ENCODE measurements at regions not wholly inside any gene's neighbourhood (a gene's known extent, or its start where the extent isn't known, plus 50 kb on each side); places are given as distances from the start of the nearest gene placed in this dataset.

GRCh38 chr1:234681990-234682389, 72.0 kb upstream of the IRF2BP2 start:
- no peak overlapping the region for H3K27ac ChIP-seq (ENCODE audit: low read length)
- peaks cover 5% of the 10 kb centered on the region for H3K9me3 ChIP-seq (ENCODE audit: control insufficient read depth, low read depth, low read length)
- H3K9ac ChIP-seq (ENCODE audit: low read length): no peak overlapping the region
- no peak overlapping the region for H3K4me3 ChIP-seq (ENCODE audit: low read length)
- peaks cover 9% of the 10 kb centered on the region for H3K4me1 ChIP-seq (ENCODE audit: control insufficient read depth, low read depth, low read length)
- H3K36me3 ChIP-seq (ENCODE audit: control insufficient read depth, low read depth, low read length): no peaks in the 10 kb centered on the region
- H3K27me3 ChIP-seq (ENCODE audit: control insufficient read depth, insufficient read depth, low read length): no peaks in the 10 kb centered on the region

DNA sequence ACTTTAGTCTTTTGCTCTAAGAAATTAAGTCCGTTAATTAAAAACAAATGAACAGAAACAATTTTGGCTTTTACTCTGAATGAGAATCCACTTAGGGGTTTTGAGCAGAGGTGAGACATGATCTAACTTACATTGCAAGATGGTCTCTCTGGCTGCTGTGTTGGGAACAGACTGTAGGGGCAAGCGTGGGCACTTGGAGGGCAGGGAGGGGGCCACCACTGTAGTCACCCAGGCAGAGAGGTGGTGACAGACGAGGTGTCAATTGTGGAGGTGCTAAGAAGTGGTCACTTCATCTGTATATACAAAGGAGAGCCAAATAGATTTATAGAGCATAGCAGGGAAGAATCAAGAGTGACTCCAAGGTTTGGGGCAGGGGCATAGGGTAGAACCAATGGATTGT, 71.1 kb upstream of the IRF2BP2 start:
- Histone ChIP-seq H3K27ac (ENCODE audit: low read length) (no peak overlapping the region), H3K36me3 (ENCODE audit: control insufficient read depth, low read depth, low read length) (no peaks in the 10 kb centered on the region), H3K9ac (ENCODE audit: low read length) (no peak overlapping the region), H3K27me3 (ENCODE audit: control insufficient read depth, insufficient read depth, low read length) (no peaks in the 10 kb centered on the region), H3K4me1 (ENCODE audit: control insufficient read depth, low read depth, low read length) (peaks cover 12% of the 10 kb centered on the region), H3K9me3 (ENCODE audit: control insufficient read depth, low read depth, low read length) (peaks cover 5% of the 10 kb centered on the region), H3K4me3 (ENCODE audit: low read length) (no peak overlapping the region)

DNA sequence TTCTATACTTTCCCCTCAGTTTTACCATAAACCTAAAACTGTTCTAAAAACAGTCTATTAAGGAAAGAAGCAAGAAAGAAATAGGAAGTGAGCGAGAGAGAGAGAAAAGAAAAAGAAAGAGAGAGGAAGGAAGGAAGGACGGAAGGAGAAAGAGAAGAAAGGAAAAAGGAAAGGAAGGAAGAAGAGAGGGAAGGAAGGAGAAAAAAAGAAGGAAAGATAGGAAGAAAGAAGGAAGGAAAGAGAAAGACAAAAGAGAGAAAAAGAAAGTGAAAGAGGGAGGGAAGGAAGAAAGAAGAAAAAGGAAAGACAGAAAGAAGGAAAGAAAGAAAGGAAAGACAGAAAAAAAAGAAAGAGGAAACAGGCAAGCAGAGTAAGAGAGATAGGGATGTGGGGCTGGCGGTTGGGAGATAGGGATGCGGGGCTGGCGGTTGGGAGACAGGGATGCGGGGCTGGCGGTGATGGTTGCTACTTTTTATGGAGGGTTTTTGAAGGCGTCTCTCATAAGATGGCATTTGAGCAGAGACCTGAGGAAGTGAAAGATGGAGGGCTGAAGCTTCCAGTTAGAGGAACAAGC, 70.4 kb upstream of the IRF2BP2 start:
- no peaks in the 10 kb centered on the region for H3K9me3 ChIP-seq (ENCODE audit: control insufficient read depth, low read depth, low read length)
- H3K27me3 ChIP-seq (ENCODE audit: control insufficient read depth, insufficient read depth, low read length): no peaks in the 10 kb centered on the region
- no peak overlapping the region for H3K9ac ChIP-seq (ENCODE audit: low read length)
- H3K27ac ChIP-seq (ENCODE audit: low read length): no peak overlapping the region
- no peak overlapping the region for H3K4me3 ChIP-seq (ENCODE audit: low read length)
- peaks cover 17% of the 10 kb centered on the region for H3K4me1 ChIP-seq (ENCODE audit: control insufficient read depth, low read depth, low read length)
- no peaks in the 10 kb centered on the region for H3K36me3 ChIP-seq (ENCODE audit: control insufficient read depth, low read depth, low read length)

GRCh38 chr1:234676103-234676594, 66.2 kb upstream of the IRF2BP2 start:
- no peak overlapping the region for H3K27ac ChIP-seq (ENCODE audit: low read length)
- H3K9me3 ChIP-seq (ENCODE audit: control insufficient read depth, low read depth, low read length): no peaks in the 10 kb centered on the region
- H3K4me3 ChIP-seq (ENCODE audit: low read length): peak overlapping the region; percentile 64
- H3K27me3 ChIP-seq (ENCODE audit: control insufficient read depth, insufficient read depth, low read length): no peaks in the 10 kb centered on the region
- peak overlapping the region; percentile 48 for H3K9ac ChIP-seq (ENCODE audit: low read length)
- H3K4me1 ChIP-seq (ENCODE audit: control insufficient read depth, low read depth, low read length): peaks cover 9% of the 10 kb centered on the region
- no peaks in the 10 kb centered on the region for H3K36me3 ChIP-seq (ENCODE audit: control insufficient read depth, low read depth, low read length)

- H3K27ac ChIP-seq (ENCODE audit: low read length): no peak overlapping the region
- peak overlapping the region; percentile 48 for H3K9ac ChIP-seq (ENCODE audit: low read length)
- H3K9me3 ChIP-seq (ENCODE audit: control insufficient read depth, low read depth, low read length): no peaks in the 10 kb centered on the region
- H3K27me3 ChIP-seq (ENCODE audit: control insufficient read depth, insufficient read depth, low read length): no peaks in the 10 kb centered on the region
- H3K4me3 ChIP-seq (ENCODE audit: low read length): peak overlapping the region; percentile 64
- H3K36me3 ChIP-seq (ENCODE audit: control insufficient read depth, low read depth, low read length): no peaks in the 10 kb centered on the region
- peaks cover 9% of the 10 kb centered on the region for H3K4me1 ChIP-seq (ENCODE audit: control insufficient read depth, low read depth, low read length)
These were observed 65.6 kb upstream of the IRF2BP2 start for GRCh38 chr1:234675572-234675971.

GRCh38 chr1:234675006-234675405, 65.0 kb upstream of the IRF2BP2 start:
- Histone ChIP-seq H3K4me3 (ENCODE audit: low read length) (no peak overlapping the region), H3K4me1 (ENCODE audit: control insufficient read depth, low read depth, low read length) (peaks cover 9% of the 10 kb centered on the region), H3K27ac (ENCODE audit: low read length) (no peak overlapping the region), H3K9me3 (ENCODE audit: control insufficient read depth, low read depth, low read length) (no peaks in the 10 kb centered on the region), H3K9ac (ENCODE audit: low read length) (no peak overlapping the region), H3K36me3 (ENCODE audit: control insufficient read depth, low read depth, low read length) (no peaks in the 10 kb centered on the region), H3K27me3 (ENCODE audit: control insufficient read depth, insufficient read depth, low read length) (no peaks in the 10 kb centered on the region)

DNA sequence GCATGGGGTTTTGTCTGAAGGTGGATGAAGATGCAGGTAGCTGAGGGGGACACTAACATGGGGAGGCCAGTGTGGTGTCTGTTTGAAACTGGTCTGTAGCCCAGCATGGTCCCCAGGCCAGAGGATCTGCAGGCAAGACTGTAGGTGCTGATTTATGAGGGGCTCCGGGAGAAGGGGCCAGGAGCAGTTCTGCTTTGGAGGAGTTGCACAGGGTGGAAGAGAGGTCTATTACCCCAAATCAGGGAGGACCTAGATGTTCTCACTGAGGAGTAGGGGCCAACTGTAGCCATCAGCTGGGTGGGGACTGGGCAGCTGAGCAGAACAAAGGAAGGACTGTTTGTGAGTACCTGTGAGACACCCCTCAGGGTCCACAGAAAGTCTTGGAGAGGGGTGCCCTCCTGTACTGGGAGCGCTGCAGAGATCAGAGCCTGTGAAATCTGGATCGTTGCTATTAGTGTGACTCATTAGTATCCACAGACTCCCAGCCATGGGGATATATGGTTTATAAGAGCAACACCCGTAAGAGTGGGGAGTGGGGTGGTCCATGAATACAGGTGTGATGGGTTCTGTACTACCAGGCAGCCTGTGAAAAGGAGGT, 64.3 kb upstream of the IRF2BP2 start:
- H3K4me3 ChIP-seq (ENCODE audit: low read length): no peak overlapping the region
- no peak overlapping the region for H3K9ac ChIP-seq (ENCODE audit: low read length)
- H3K9me3 ChIP-seq (ENCODE audit: control insufficient read depth, low read depth, low read length): no peaks in the 10 kb centered on the region
- H3K4me1 ChIP-seq (ENCODE audit: control insufficient read depth, low read depth, low read length): peaks cover 9% of the 10 kb centered on the region
- no peaks in the 10 kb centered on the region for H3K27me3 ChIP-seq (ENCODE audit: control insufficient read depth, insufficient read depth, low read length)
- H3K27ac ChIP-seq (ENCODE audit: low read length): no peak overlapping the region
- no peaks in the 10 kb centered on the region for H3K36me3 ChIP-seq (ENCODE audit: control insufficient read depth, low read depth, low read length)

DNA sequence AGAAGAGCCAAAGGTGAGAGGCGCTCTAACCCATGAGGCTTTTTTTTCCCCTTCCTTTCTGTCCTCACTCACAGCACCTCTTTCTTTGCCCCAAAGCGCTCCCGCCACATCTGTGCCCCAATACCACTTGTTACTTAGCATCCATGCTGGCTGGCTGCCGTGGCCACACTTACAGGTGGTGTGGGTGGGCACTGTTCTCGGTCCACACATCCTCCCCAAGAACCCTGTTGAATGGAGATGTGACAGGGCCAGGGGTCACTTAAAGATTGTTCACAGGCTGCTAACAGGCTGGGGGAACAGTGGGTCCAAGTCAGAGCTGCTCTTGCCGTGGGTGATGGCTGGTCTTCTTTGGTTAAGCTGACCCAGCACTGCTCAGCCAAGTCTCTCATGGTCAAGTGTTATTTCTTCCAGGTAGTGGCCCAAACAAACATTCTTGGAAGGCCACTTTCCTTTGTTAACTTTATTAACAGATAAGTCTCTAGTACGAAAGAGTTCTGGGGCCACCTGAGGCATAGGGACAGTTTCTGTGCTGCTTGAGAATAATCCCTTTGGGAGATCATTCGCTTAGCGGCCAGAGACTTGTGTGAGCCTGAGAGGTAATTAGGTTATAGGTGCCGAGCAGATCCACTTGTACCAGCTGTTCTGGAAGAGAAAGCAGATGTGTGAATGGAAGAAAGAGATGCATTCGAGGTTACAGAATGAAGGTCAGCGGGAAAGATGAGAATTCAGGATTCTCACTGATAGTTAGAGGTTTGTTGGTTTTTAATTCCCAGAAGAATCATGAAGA, 62.6 kb upstream of the IRF2BP2 start:
- Histone ChIP-seq H3K9me3 (ENCODE audit: control insufficient read depth, low read depth, low read length) (no peaks in the 10 kb centered on the region), H3K4me1 (ENCODE audit: control insufficient read depth, low read depth, low read length) (peaks cover 9% of the 10 kb centered on the region), H3K27me3 (ENCODE audit: control insufficient read depth, insufficient read depth, low read length) (no peaks in the 10 kb centered on the region), H3K4me3 (ENCODE audit: low read length) (no peak overlapping the region), H3K36me3 (ENCODE audit: control insufficient read depth, low read depth, low read length) (no peaks in the 10 kb centered on the region), H3K27ac (ENCODE audit: low read length) (no peak overlapping the region), H3K9ac (ENCODE audit: low read length) (no peak overlapping the region)

GRCh38 chr1:234670967-234671626, 61.1 kb upstream of the IRF2BP2 start:
- no peaks in the 10 kb centered on the region for H3K9me3 ChIP-seq (ENCODE audit: control insufficient read depth, low read depth, low read length)
- H3K27ac ChIP-seq (ENCODE audit: low read length): no peak overlapping the region
- H3K4me1 ChIP-seq (ENCODE audit: control insufficient read depth, low read depth, low read length): peaks cover 6% of the 10 kb centered on the region
- H3K36me3 ChIP-seq (ENCODE audit: control insufficient read depth, low read depth, low read length): no peaks in the 10 kb centered on the region
- H3K9ac ChIP-seq (ENCODE audit: low read length): no peak overlapping the region
- H3K27me3 ChIP-seq (ENCODE audit: control insufficient read depth, insufficient read depth, low read length): no peaks in the 10 kb centered on the region
- no peak overlapping the region for H3K4me3 ChIP-seq (ENCODE audit: low read length)

DNA sequence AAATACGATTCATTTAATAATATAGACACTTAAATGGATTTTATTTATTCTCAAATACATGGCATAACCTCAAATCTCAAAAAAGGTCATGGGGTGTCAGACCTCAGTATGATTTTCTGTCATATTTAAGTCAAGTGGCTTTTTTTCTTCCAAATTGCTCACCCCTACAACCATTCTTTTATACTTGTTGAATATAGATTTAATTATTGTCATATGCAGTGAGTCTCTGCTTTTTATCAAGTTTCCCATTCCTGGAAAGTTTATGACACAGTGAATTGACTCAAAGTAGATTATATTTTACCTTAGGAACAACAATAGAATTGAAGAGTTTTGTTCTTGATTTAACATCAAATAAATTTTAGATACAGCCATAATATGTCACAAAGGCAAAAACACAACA, 59.5 kb upstream of the IRF2BP2 start:
- H3K4me1 ChIP-seq (ENCODE audit: control insufficient read depth, low read depth, low read length): no peaks in the 10 kb centered on the region

DNA sequence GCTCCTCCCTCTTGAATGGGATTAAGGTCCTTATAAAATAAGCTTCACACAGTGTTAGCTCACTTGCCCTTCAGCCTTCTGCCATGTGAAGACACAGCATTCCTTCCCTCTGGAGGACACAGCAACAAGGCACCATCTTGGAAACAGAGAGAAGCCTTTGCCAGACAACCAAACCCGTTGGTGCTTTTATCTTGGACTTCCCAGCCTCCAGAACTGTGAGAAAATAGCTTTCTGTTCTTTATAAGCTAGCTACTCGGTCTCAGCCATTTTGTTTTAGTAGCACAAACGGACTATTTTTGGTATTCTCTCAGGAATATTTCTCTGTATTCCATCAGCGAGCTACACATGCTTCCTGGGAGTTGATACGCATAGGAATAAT, 58.6 kb upstream of the IRF2BP2 start:
- Histone ChIP-seq H3K4me1 (ENCODE audit: control insufficient read depth, low read depth, low read length) (no peaks in the 10 kb centered on the region), H3K9ac (ENCODE audit: low read length) (no peak overlapping the region), H3K27me3 (ENCODE audit: control insufficient read depth, insufficient read depth, low read length) (no peaks in the 10 kb centered on the region), H3K9me3 (ENCODE audit: control insufficient read depth, low read depth, low read length) (no peaks in the 10 kb centered on the region), H3K36me3 (ENCODE audit: control insufficient read depth, low read depth, low read length) (no peaks in the 10 kb centered on the region), H3K27ac (ENCODE audit: low read length) (no peak overlapping the region), H3K4me3 (ENCODE audit: low read length) (no peak overlapping the region)

More for the DNA sequence above, 59.5 kb upstream of the IRF2BP2 start:
- Histone ChIP-seq H3K4me3 (ENCODE audit: low read length) (no peak overlapping the region), H3K9me3 (ENCODE audit: control insufficient read depth, low read depth, low read length) (no peaks in the 10 kb centered on the region), H3K27me3 (ENCODE audit: control insufficient read depth, insufficient read depth, low read length) (no peaks in the 10 kb centered on the region), H3K9ac (ENCODE audit: low read length) (no peak overlapping the region), H3K27ac (ENCODE audit: low read length) (no peak overlapping the region), H3K36me3 (ENCODE audit: control insufficient read depth, low read depth, low read length) (no peaks in the 10 kb centered on the region)

All from iPS-18a (cell line).